Astrocyte of the cerebellum (primary cell): ENCODE measurements at regions not wholly inside any gene's neighbourhood (a gene's known extent, or its start where the extent isn't known, plus 50 kb on each side); places are given as distances from the start of the nearest gene placed in this dataset.

Source experiments
- DNase-seq: peaks from one replicate; pipeline ENCODE4 v3.0.0-alpha.2; 2011; ENCODE audit warnings: low read depth
- H3K4me3 ChIP-seq: 2 replicates; pipeline ENCODE4 v1.5.1; 2011; ENCODE audit warnings: mild to moderate bottlenecking, low read depth, low read length, moderate library complexity
- CTCF ChIP-seq: IDR thresholded peaks from 2 replicates; pipeline ENCODE4 v1.5.1; 2012; ENCODE audit warnings: low read length, low read depth, moderate library complexity, mild to moderate bottlenecking; ENCODE audit errors: missing control alignments
- in situ Hi-C: cut with HindIII; loops from 2 replicates; pipeline ENCODE4 v1.10.0; 2017; ENCODE audit warnings: low sequenced_read_pairs

- TF ChIP-seq CTCF: no peak
- in situ Hi-C loops: no loop called here
- H3K4me3 ChIP-seq: no peak overlapping the region
- DNase-seq: no peak
Observed at GRCh38 chr19:28836421-28836820, 376.5 kb downstream of the UQCRFS1 start.

- no peak overlapping the region for H3K4me3 ChIP-seq
- DNase-seq: no peak
- no peak for TF ChIP-seq CTCF
- in situ Hi-C loops: no loop called here
Observed at GRCh38 chr19:28834996-28835395, 378.0 kb downstream of the UQCRFS1 start.

GRCh38 chr19:28831462-28831861 is 381.5 kb downstream of the UQCRFS1 start:
- no peak for DNase-seq
- no peak for TF ChIP-seq CTCF
- in situ Hi-C loops: no loop called here
- H3K4me3 ChIP-seq: no peak overlapping the region

GRCh38 chr19:28829762-28830161 is 383.2 kb downstream of the UQCRFS1 start:
- DNase-seq: no peak
- H3K4me3 ChIP-seq: no peak overlapping the region
- in situ Hi-C loops: no loop called here
- no peak for TF ChIP-seq CTCF

GRCh38 chr19:28829359-28829758 is 383.6 kb downstream of the UQCRFS1 start:
- in situ Hi-C loops: no loop called here

GRCh38 chr19:28828276-28828870 is 384.6 kb downstream of the UQCRFS1 start:
- TF ChIP-seq CTCF: no peak
- H3K4me3 ChIP-seq: no peak overlapping the region
- DNase-seq: no peak
- in situ Hi-C loops: no loop called here

More at GRCh38 chr19:28829359-28829758, 383.6 kb downstream of the UQCRFS1 start:
- no peak for DNase-seq
- H3K4me3 ChIP-seq: no peak overlapping the region
- TF ChIP-seq CTCF: no peak
